Trophoblast cell (in vitro differentiated cells and primary cell): ENCODE measurements at regions not wholly inside any gene's neighbourhood (a gene's known extent, or its start where the extent isn't known, plus 50 kb on each side); places are given as distances from the start of the nearest gene placed in this dataset.

Source experiments
- DNase-seq, 2 donors: peaks; one replicate each; pipeline ENCODE4 v3.0.0-alpha.2; 2016
- H2AFZ ChIP-seq: 2 replicates; pipeline ENCODE4 v1.6.1; 2013; ENCODE audit warnings: low read length, moderate library complexity, mild to moderate bottlenecking; ENCODE audit not compliant: insufficient read depth, poor library complexity
- H2AK5ac ChIP-seq: 2 replicates; pipeline ENCODE4 v1.6.1; 2013; ENCODE audit warnings: mild to moderate bottlenecking, low read length
- H2BK120ac ChIP-seq: 2 replicates; pipeline ENCODE4 v1.6.1; 2013; ENCODE audit warnings: low read length, mild to moderate bottlenecking, moderate library complexity; ENCODE audit not compliant: insufficient read depth, poor library complexity
- H2BK12ac ChIP-seq: 2 replicates; pipeline ENCODE4 v1.6.1; 2013; ENCODE audit warnings: mild to moderate bottlenecking, low read length, moderate library complexity
- H2BK5ac ChIP-seq: 2 replicates; pipeline ENCODE4 v1.6.1; 2013; ENCODE audit warnings: low read length, low read depth, moderate library complexity, mild to moderate bottlenecking; ENCODE audit not compliant: poor library complexity
- H3K14ac ChIP-seq: 2 replicates; pipeline ENCODE4 v1.6.1; 2013; ENCODE audit warnings: mild to moderate bottlenecking, low read length
- H3K18ac ChIP-seq: 2 replicates; pipeline ENCODE4 v1.6.1; 2013; ENCODE audit warnings: mild to moderate bottlenecking, low read length
- H3K23ac ChIP-seq: 2 replicates; pipeline ENCODE4 v1.6.1; 2013; ENCODE audit warnings: low read length
- H3K27ac ChIP-seq: 2 replicates; pipeline ENCODE4 v1.5.1; 2013; ENCODE audit warnings: low read depth, mild to moderate bottlenecking, inconsistent platforms, low read length, moderate library complexity
- H3K27me3 ChIP-seq: 2 replicates; pipeline ENCODE4 v1.6.1; 2013; ENCODE audit warnings: inconsistent platforms, mild to moderate bottlenecking, low read length, moderate library complexity; ENCODE audit not compliant: insufficient read depth
- H3K36me3 ChIP-seq, 2 experiments: 1 replicate in 1 of 2; 2 replicates in 1 of 2; pipeline ENCODE4 v1.6.1; 2013; ENCODE audit warnings: low read length in 2 of 2, mild to moderate bottlenecking in 2 of 2, moderate library complexity in 1 of 2; ENCODE audit not compliant: insufficient read depth in 2 of 2, control insufficient read depth in 1 of 2
- H3K4ac ChIP-seq: 2 replicates; pipeline ENCODE4 v1.6.1; 2013; ENCODE audit warnings: low read depth, mild to moderate bottlenecking, low read length, moderate library complexity
- H3K4me1 ChIP-seq, 2 experiments: 1 replicate in 1 of 2; 2 replicates in 1 of 2; pipeline ENCODE4 v1.6.1; 2013; ENCODE audit warnings: low read length in 2 of 2, mild to moderate bottlenecking in 2 of 2, moderate library complexity in 1 of 2; ENCODE audit not compliant: insufficient read depth in 2 of 2, control insufficient read depth in 1 of 2
- H3K4me2 ChIP-seq: 2 replicates; pipeline ENCODE4 v1.6.1; 2013; ENCODE audit warnings: inconsistent platforms, mild to moderate bottlenecking, low read length, moderate library complexity
- H3K4me3 ChIP-seq: 2 replicates; pipeline ENCODE4 v1.5.1; 2013; ENCODE audit warnings: mild to moderate bottlenecking, low read depth, low read length, inconsistent platforms
- H3K79me1 ChIP-seq: one replicate; pipeline ENCODE4 v1.6.1; 2013; ENCODE audit warnings: low read length
- H3K79me2 ChIP-seq: 2 replicates; pipeline ENCODE4 v1.6.1; 2013; ENCODE audit warnings: low read length, mild to moderate bottlenecking; ENCODE audit not compliant: control insufficient read depth, insufficient read depth, poor library complexity
- H3K9ac ChIP-seq: 2 replicates; pipeline ENCODE4 v1.6.1; 2013; ENCODE audit warnings: mild to moderate bottlenecking, low read length
- H3K9me3 ChIP-seq: 2 replicates; pipeline ENCODE4 v1.6.1; 2013; ENCODE audit warnings: low read depth, mild to moderate bottlenecking, control low read depth, inconsistent platforms, low read length; ENCODE audit not compliant: insufficient read depth
- H4K12ac ChIP-seq: 2 replicates; pipeline ENCODE4 v1.6.1; 2013; ENCODE audit warnings: low read depth, mild to moderate bottlenecking, low read length, moderate library complexity
- H4K8ac ChIP-seq: 2 replicates; pipeline ENCODE4 v1.6.1; 2013; ENCODE audit warnings: low read depth, mild to moderate bottlenecking, low read length, moderate library complexity
- H4K91ac ChIP-seq: one replicate; pipeline ENCODE4 v1.6.1; 2013; ENCODE audit warnings: low read depth, mild to moderate bottlenecking, low read length, moderate library complexity
- WGBS: extraction: QIAGEN DNeasy Blood & Tissue Kit; methylation state at CpG from one replicate; pipeline ENCODE4 v1.1.7; 2013; ENCODE audit warnings: missing lambda C conversion rate; ENCODE audit not compliant: insufficient read length, insufficient coverage; ENCODE audit errors: extremely low coverage; 5-methylcytosine and 5-hydroxymethylcytosine counted together

GRCh38 chr1:5781079-5781478 is 211.1 kb downstream of the NPHP4 start:
- H4K12ac ChIP-seq = no peak overlapping the region
- H3K27me3 ChIP-seq = no peaks in the 10 kb centered on the region
- peaks cover 0 to 6% of the 10 kb centered on the region in 2 experiments for H3K4me1 ChIP-seq
- no peaks in the 10 kb centered on the region for H3K36me3 ChIP-seq
- no peak overlapping the region for H3K14ac ChIP-seq
- H2AK5ac ChIP-seq = no peak overlapping the region
- H3K18ac ChIP-seq = no peak overlapping the region
- no peak overlapping the region for H3K4ac ChIP-seq
- DNase-seq = no peak
- H3K9me3 ChIP-seq = no peaks in the 10 kb centered on the region
- H3K79me1 ChIP-seq = no peaks in the 10 kb centered on the region
- H2AFZ ChIP-seq = no peak overlapping the region
- no peak overlapping the region for H2BK5ac ChIP-seq
- H2BK120ac ChIP-seq = no peak overlapping the region
- no peak overlapping the region for H4K8ac ChIP-seq
- H3K27ac ChIP-seq = no peak overlapping the region
- no peak overlapping the region for H2BK12ac ChIP-seq
- H3K4me3 ChIP-seq = no peak overlapping the region
- no CpG with 5 or more reads among the region's 6 CpGs for WGBS
- no peak overlapping the region for H3K9ac ChIP-seq
- no peaks in the 10 kb centered on the region for H3K79me2 ChIP-seq
- no peak overlapping the region for H3K23ac ChIP-seq
- no peak overlapping the region for H3K4me2 ChIP-seq
- no peak overlapping the region for H4K91ac ChIP-seq

DNA sequence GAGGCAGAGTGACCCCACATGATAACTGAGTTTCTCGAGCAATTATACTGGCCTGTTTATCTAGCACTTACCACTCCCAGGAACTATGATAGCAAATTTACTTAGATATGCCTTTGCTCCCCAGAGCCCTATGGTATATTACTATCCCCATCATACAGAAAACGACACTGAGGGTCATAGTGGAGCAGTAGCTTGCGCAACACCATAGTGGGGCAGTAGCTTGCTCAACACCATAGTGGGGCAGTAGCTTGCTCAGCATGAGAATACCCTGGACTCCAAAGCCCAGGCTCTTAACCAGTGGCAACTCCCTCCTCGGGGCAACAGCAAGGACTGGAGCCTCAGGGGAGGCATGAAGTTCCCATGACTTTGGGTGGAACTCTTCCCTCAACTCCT is 211.9 kb downstream of the NPHP4 start:
- Histone ChIP-seq H2AFZ (no peak overlapping the region), H3K23ac (no peak overlapping the region), H4K8ac (no peak overlapping the region), H3K4me2 (no peak overlapping the region), H2BK120ac (no peak overlapping the region), H3K9me3 (no peaks in the 10 kb centered on the region), H3K9ac (no peak overlapping the region), H3K4me1 (peaks cover 0 to 6% of the 10 kb centered on the region in 2 experiments), H3K18ac (no peak overlapping the region), H3K36me3 (no peaks in the 10 kb centered on the region), H3K4ac (no peak overlapping the region), H3K14ac (no peak overlapping the region), H3K27me3 (no peaks in the 10 kb centered on the region), H3K79me2 (no peaks in the 10 kb centered on the region), H3K79me1 (no peaks in the 10 kb centered on the region), H4K12ac (no peak overlapping the region), H2BK12ac (no peak overlapping the region), H4K91ac (no peak overlapping the region), H2BK5ac (no peak overlapping the region), H3K4me3 (no peak overlapping the region), H3K27ac (no peak overlapping the region), H2AK5ac (no peak overlapping the region)
- no peak for DNase-seq
- no CpG with 5 or more reads among the region's 4 CpGs for WGBS

GRCh38 chr1:5779608-5780323 is 212.5 kb downstream of the NPHP4 start:
- H3K4me1 ChIP-seq = peaks cover 0 to 6% of the 10 kb centered on the region in 2 experiments
- no peak overlapping the region for H3K9ac ChIP-seq
- H3K14ac ChIP-seq = no peak overlapping the region
- H4K12ac ChIP-seq = no peak overlapping the region
- no CpG with 5 or more reads among the region's 24 CpGs for WGBS
- H3K27me3 ChIP-seq = no peaks in the 10 kb centered on the region
- no peak overlapping the region for H3K4me3 ChIP-seq
- no peak overlapping the region for H2AK5ac ChIP-seq
- no peak overlapping the region for H3K27ac ChIP-seq
- no peak overlapping the region for H3K18ac ChIP-seq
- H3K9me3 ChIP-seq = no peaks in the 10 kb centered on the region
- H2BK12ac ChIP-seq = no peak overlapping the region
- peak; percentile 34 to 59 for DNase-seq
- no peaks in the 10 kb centered on the region for H3K79me2 ChIP-seq
- no peak overlapping the region for H3K4ac ChIP-seq
- H4K8ac ChIP-seq = no peak overlapping the region
- no peaks in the 10 kb centered on the region for H3K79me1 ChIP-seq
- peak overlapping the region; percentile 13 for H4K91ac ChIP-seq
- H3K36me3 ChIP-seq = no peaks in the 10 kb centered on the region
- H2BK5ac ChIP-seq = no peak overlapping the region
- no peak overlapping the region for H2BK120ac ChIP-seq
- no peak overlapping the region for H2AFZ ChIP-seq
- H3K23ac ChIP-seq = no peak overlapping the region
- H3K4me2 ChIP-seq = no peak overlapping the region

DNA sequence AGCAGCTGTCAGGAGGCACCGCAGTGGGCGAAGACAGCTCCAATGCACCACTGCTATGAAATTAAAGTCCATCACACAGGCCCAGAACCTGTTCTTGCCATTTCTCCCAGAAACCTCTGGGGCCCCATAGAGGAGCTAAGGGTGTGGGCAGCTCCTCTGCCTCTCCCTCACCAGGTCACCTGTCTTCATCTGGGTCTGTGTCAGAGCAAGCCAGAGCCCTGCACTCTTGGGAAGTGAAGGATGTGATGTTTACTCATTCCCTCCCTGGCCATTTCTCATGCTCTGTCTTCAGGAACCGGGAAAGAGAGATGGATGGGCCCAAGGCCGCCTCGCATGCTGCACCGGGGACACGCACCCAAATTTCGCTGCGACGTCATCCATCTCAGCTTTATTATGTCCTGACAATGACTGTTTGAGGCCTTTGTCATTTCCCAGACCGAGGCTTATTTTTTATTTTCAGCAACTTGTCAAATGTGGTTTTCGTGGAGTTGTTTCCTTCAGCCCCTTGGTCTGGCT is 216.1 kb downstream of the NPHP4 start:
- Histone ChIP-seq H2AFZ (no peak overlapping the region), H3K14ac (no peak overlapping the region), H3K4me3 (no peak overlapping the region), H3K4me1 (peaks cover 0 to 6% of the 10 kb centered on the region in 2 experiments), H2AK5ac (no peak overlapping the region), H3K36me3 (no peaks in the 10 kb centered on the region), H3K18ac (no peak overlapping the region), H3K79me2 (no peaks in the 10 kb centered on the region), H4K12ac (no peak overlapping the region), H3K4ac (no peak overlapping the region), H3K79me1 (no peaks in the 10 kb centered on the region), H3K4me2 (no peak overlapping the region), H2BK12ac (no peak overlapping the region), H2BK120ac (no peak overlapping the region), H4K8ac (no peak overlapping the region), H2BK5ac (no peak overlapping the region), H3K9me3 (no peaks in the 10 kb centered on the region), H3K27me3 (no peaks in the 10 kb centered on the region), H3K9ac (no peak overlapping the region), H4K91ac (no peak overlapping the region), H3K23ac (no peak overlapping the region), H3K27ac (no peak overlapping the region)
- no peak for DNase-seq
- no CpG with 5 or more reads among the region's 12 CpGs for WGBS
